GM12878 (cell line): ENCODE measurements at regions not wholly inside any gene's neighbourhood (a gene's known extent, or its start where the extent isn't known, plus 50 kb on each side); places are given as distances from the start of the nearest gene placed in this dataset.

Source experiments
- CTCF ChIP-seq, 3 experiments: IDR thresholded peaks in 2 of 3; conservative IDR thresholded peaks in 1 of 3; 2 replicates each; pipeline ENCODE4 v1.5.1; 2011; ENCODE audit warnings: low read depth in 3 of 3, low read length in 3 of 3, mild to moderate bottlenecking in 3 of 3, control low read depth in 2 of 3, moderate library complexity in 2 of 3, inconsistent platforms in 1 of 3, mixed read lengths in 1 of 3; ENCODE audit not compliant: control insufficient read depth in 2 of 3, insufficient read depth in 1 of 3; ENCODE audit errors: extremely low read depth in 1 of 3
- POLR2A ChIP-seq: IDR thresholded peaks from 2 replicates; pipeline ENCODE4 v1.6.1; 2011; ENCODE audit warnings: low read depth, mild to moderate bottlenecking, low read length
- SRF ChIP-seq, 2 experiments: IDR thresholded peaks; 2 replicates each; pipeline ENCODE4 v1.6.1; 2011; ENCODE audit warnings: low read depth in 2 of 2, low read length in 2 of 2, mild to moderate bottlenecking in 1 of 2, moderate library complexity in 1 of 2
- SUZ12 ChIP-seq: fragments of 200-600 bp; sonication (generic); IDR thresholded peaks from one replicate; pipeline ENCODE4 v1.6.1; 2018; ENCODE audit warnings: antibody characterized with exemption, mild to moderate bottlenecking; ENCODE audit not compliant: unreplicated experiment

- TF ChIP-seq CTCF (IDR thresholded peaks at IDR 0.05 in 2 of 3, conservative IDR thresholded peaks at IDR 0.05 in 1 of 3; ENCODE audit: control insufficient read depth in 2 of 3, extremely low read depth in 1 of 3, insufficient read depth in 1 of 3, low read depth in 3 of 3, low read length in 3 of 3) (no peak), POLR2A (no peak), SRF (IDR thresholded peaks at IDR 0.05; ENCODE audit: low read depth in 2 of 2, low read length in 2 of 2) (no peak), SUZ12 (no peak)
These were observed 474.7 kb upstream of the UBE2E2 start for GRCh38 chr3:22728406-22728805.
